Osteoblast (primary cell): ENCODE measurements at regions not wholly inside any gene's neighbourhood (a gene's known extent, or its start where the extent isn't known, plus 50 kb on each side); places are given as distances from the start of the nearest gene placed in this dataset.
"Not testable (repeated sequence)": the region's sequence is repeated elsewhere in the genome, so short reads cannot be mapped to it uniquely, and the experiment has no call there.

Source experiments
- DNase-seq: peaks from one replicate; pipeline ENCODE4 v3.0.0; 2011; ENCODE audit warnings: low spot score, mixed read lengths; ENCODE audit not compliant: insufficient read length; ENCODE audit errors: missing footprints
- H2AFZ ChIP-seq: 2 replicates; pipeline ENCODE4 v1.6.0; 2011; ENCODE audit warnings: mild to moderate bottlenecking, low read length
- H3K27ac ChIP-seq: 2 replicates; pipeline ENCODE4 v1.5.1; 2011; ENCODE audit warnings: mild to moderate bottlenecking, low read depth, low read length, moderate library complexity
- H3K27me3 ChIP-seq: 2 replicates; pipeline ENCODE4 v1.6.0; 2012; ENCODE audit warnings: mild to moderate bottlenecking, control low read depth, inconsistent platforms, low read length, moderate library complexity; ENCODE audit not compliant: insufficient read depth
- H3K36me3 ChIP-seq: 2 replicates; pipeline ENCODE4 v1.5.1; 2011; ENCODE audit warnings: mild to moderate bottlenecking, low read length, control low read depth, moderate library complexity; ENCODE audit not compliant: insufficient read depth
- H3K4me1 ChIP-seq: 2 replicates; pipeline ENCODE4 v1.5.1; 2011; ENCODE audit warnings: mild to moderate bottlenecking, low read length, control low read depth, moderate library complexity; ENCODE audit not compliant: insufficient read depth
- H3K4me2 ChIP-seq: 2 replicates; pipeline ENCODE4 v1.6.0; 2011; ENCODE audit warnings: mild to moderate bottlenecking, low read length; ENCODE audit not compliant: insufficient read depth
- H3K4me3 ChIP-seq: fragments of 200-600 bp; sonication (generic); 3 replicates; pipeline ENCODE4 v1.5.1; 2012; ENCODE audit warnings: mild to moderate bottlenecking, low read length, inconsistent platforms; ENCODE audit not compliant: insufficient read depth
- H3K79me2 ChIP-seq: 2 replicates; pipeline ENCODE4 v1.6.0; 2012; ENCODE audit warnings: mild to moderate bottlenecking, low read length, control low read depth, inconsistent platforms; ENCODE audit not compliant: insufficient read depth
- H3K9me3 ChIP-seq: 2 replicates; pipeline ENCODE4 v1.5.1; 2011; ENCODE audit warnings: low read depth, low read length, control low read depth
- H4K20me1 ChIP-seq: 2 replicates; pipeline ENCODE4 v1.6.0; 2012; ENCODE audit warnings: mild to moderate bottlenecking, low read length, control low read depth; ENCODE audit not compliant: insufficient read depth
- TF ChIP-seq, protein P1 (sequence below): IDR thresholded peaks from 2 replicates; pipeline ENCODE4 v1.5.1; 2011; ENCODE audit warnings: mild to moderate bottlenecking, low read depth, low read length, moderate library complexity; ENCODE audit errors: extremely low read depth

DNA sequence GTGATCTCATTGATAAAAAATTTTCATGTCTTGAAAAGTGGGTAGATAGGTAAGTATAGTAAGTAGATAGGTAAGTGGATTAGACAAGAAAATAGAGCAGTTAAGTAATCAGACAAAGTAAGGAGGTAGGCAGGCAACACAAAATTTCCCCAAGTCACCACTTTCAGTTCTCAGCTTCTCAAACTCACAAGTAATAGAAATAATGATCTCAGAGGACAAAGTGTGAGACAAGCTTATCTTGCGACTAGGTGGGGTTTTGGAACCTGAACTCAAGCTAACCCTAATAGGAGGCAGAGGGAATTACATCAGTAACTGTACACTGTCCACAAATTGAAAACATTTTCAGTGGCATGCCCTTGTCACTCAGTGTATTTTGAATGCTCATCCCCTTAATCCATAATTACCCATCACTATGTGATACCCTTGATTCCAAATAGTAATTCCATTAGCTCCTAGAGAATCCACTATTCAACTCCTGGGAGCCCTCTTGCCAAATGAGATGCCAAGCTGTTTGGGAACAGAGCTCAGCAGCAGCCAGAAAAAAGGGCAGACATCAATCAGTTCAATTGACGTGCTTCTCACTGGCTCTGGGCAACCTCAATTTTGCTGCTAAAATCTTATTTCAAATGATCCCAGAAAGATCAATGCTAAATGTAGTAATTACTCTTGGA lies 703.2 kb downstream of the XPNPEP1 start:
- Histone ChIP-seq H3K4me2 (no peak overlapping the region), H3K36me3 (no peaks in the 10 kb centered on the region), H3K4me3 (no peak overlapping the region), H3K27me3 (no peaks in the 10 kb centered on the region), H3K27ac (no peak overlapping the region), H2AFZ (no peak overlapping the region), H4K20me1 (no peaks in the 10 kb centered on the region), H3K4me1 (no peaks in the 10 kb centered on the region), H3K79me2 (no peaks in the 10 kb centered on the region), H3K9me3 (no peaks in the 10 kb centered on the region)
- DNase-seq: no peak
- TF ChIP-seq, protein P1, sequence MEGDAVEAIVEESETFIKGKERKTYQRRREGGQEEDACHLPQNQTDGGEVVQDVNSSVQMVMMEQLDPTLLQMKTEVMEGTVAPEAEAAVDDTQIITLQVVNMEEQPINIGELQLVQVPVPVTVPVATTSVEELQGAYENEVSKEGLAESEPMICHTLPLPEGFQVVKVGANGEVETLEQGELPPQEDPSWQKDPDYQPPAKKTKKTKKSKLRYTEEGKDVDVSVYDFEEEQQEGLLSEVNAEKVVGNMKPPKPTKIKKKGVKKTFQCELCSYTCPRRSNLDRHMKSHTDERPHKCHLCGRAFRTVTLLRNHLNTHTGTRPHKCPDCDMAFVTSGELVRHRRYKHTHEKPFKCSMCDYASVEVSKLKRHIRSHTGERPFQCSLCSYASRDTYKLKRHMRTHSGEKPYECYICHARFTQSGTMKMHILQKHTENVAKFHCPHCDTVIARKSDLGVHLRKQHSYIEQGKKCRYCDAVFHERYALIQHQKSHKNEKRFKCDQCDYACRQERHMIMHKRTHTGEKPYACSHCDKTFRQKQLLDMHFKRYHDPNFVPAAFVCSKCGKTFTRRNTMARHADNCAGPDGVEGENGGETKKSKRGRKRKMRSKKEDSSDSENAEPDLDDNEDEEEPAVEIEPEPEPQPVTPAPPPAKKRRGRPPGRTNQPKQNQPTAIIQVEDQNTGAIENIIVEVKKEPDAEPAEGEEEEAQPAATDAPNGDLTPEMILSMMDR: no peak

DNA sequence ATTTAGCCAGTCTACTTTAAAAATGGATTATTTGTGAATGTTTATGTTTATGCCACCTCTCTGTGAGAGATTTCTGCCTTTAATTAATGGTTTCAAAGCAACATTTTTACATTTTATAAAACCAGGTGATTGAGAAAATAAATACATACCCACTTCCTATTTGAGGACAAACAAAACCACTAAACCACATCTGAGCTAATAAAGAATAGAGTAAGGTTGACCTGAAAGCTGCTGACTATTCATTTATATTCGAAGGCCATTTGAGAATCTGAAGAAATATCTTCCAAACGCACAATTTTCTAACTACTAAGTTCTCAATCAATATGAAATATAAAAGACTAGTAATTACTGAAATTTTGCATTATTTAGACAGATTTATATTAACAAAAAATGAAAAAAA lies 705.1 kb downstream of the XPNPEP1 start:
- Histone ChIP-seq H3K79me2 (no peaks in the 10 kb centered on the region), H2AFZ (no peak overlapping the region), H3K9me3 (no peaks in the 10 kb centered on the region), H3K36me3 (no peaks in the 10 kb centered on the region), H3K4me3 (no peak overlapping the region), H3K4me2 (no peak overlapping the region), H3K27ac (no peak overlapping the region), H3K27me3 (no peaks in the 10 kb centered on the region), H3K4me1 (no peaks in the 10 kb centered on the region), H4K20me1 (no peaks in the 10 kb centered on the region)
- DNase-seq: no peak
- TF ChIP-seq, protein P1: no peak

DNA sequence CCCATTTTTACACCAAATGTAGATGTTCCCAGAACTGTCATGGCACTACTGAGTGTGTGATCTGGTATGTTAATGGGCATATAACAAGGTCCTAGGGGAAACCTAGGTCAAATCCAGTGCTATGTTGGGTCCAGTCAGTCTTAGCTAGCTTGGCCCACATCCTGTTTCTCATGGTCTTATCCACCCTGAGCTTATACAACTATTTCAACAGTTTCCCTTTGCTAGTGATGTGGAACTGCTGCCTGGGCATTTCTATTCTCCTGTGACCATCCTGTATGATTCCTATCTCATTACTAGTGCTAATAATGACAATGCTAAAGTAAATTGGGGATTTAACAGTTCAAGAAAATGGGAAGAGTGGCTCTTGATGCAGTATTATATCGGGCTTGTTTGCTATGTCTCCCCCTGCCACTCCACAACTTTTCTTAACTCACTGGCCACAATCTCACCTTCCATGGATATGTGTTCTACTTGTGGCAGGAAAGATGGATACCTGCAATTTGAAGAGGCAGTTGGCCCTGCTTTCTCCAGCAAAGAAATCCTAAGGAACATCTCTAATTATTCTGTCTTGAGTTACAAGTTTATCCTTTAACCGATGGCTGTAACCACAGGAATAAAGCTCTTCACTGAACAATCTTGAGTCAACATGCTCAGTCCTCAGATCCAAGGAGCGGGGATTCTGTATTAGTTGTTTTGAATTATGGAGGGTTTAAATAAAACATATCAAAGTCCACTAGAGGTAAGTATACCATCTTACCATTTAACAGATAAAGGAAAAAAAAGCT lies 707.8 kb downstream of the XPNPEP1 start:
- no peaks in the 10 kb centered on the region for H3K9me3 ChIP-seq
- H4K20me1 ChIP-seq: no peaks in the 10 kb centered on the region
- no peaks in the 10 kb centered on the region for H3K27me3 ChIP-seq
- no peak overlapping the region for H3K4me2 ChIP-seq
- no peaks in the 10 kb centered on the region for H3K4me1 ChIP-seq
- H3K36me3 ChIP-seq: no peaks in the 10 kb centered on the region
- no peaks in the 10 kb centered on the region for H3K79me2 ChIP-seq
- TF ChIP-seq, protein P1: no peak
- no peak overlapping the region for H3K27ac ChIP-seq
- no peak overlapping the region for H2AFZ ChIP-seq
- no peak for DNase-seq
- H3K4me3 ChIP-seq: no peak overlapping the region

DNA sequence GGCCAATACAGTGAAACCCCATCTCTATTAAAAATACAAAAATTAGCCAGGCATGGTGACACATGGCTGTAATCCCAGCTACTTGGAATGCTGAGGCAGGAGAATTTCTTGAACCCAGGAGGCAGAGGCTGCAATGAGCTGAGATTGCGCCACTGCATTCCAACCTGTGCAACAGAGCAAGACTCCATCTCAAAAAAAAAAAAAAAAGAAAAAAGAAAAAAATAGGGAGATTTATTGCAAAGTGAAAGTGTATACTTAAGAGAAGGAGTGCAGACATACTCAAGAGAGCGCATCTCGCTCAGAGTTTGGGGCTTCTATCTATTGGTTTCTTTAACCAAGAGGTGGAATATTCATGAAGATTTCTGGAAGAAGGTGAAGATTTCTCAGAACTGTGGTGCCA lies 708.4 kb downstream of the XPNPEP1 start:
- not testable (repeated sequence) for H4K20me1 ChIP-seq, H3K4me1 ChIP-seq, H3K4me2 ChIP-seq, H3K27ac ChIP-seq, H3K36me3 ChIP-seq, H3K9me3 ChIP-seq, H3K27me3 ChIP-seq, H3K4me3 ChIP-seq, H2AFZ ChIP-seq, DNase-seq, H3K79me2 ChIP-seq
